ENCODE measurements at regions not wholly inside any gene's neighbourhood (a gene's known extent, or its start where the extent isn't known, plus 50 kb on each side); places are given as distances from the start of the nearest gene placed in this dataset.
"Not testable (repeated sequence)": the region's sequence is repeated elsewhere in the genome, so short reads cannot be mapped to it uniquely, and the experiment has no call there.

GRCh38 chr14:101294136-101294535, 267.2 kb upstream of the DIO3 start:
- no peak for DNase-seq

- not testable (repeated sequence) for DNase-seq
These were observed 261.5 kb upstream of the DIO3 start for GRCh38 chr14:101299781-101300180.

GRCh38 chr14:101301011-101301410, 260.3 kb upstream of the DIO3 start:
- DNase-seq = no peak

GRCh38 chr14:101307162-101307561, 254.1 kb upstream of the DIO3 start:
- not testable (repeated sequence) for DNase-seq

- not testable (repeated sequence) for DNase-seq
These were observed 250.1 kb upstream of the DIO3 start for GRCh38 chr14:101311186-101311585.

GRCh38 chr14:101313268-101313667, 248.0 kb upstream of the DIO3 start:
- no peak for DNase-seq

- DNase-seq = no peak
These were observed 245.4 kb upstream of the DIO3 start for GRCh38 chr14:101315802-101316296.

GRCh38 chr14:101318271-101318670, 243.0 kb upstream of the DIO3 start:
- no peak for DNase-seq

GRCh38 chr14:101320396-101320795, 240.9 kb upstream of the DIO3 start:
- no peak for DNase-seq

GRCh38 chr14:101322223-101322622, 239.1 kb upstream of the DIO3 start:
- no peak for DNase-seq

GRCh38 chr14:101323111-101323510, 238.2 kb upstream of the DIO3 start:
- no peak for DNase-seq

- DNase-seq = not testable (repeated sequence)
These were observed 237.6 kb upstream of the DIO3 start for GRCh38 chr14:101323614-101324235.

GRCh38 chr14:101325319-101325718, 236.0 kb upstream of the DIO3 start:
- no peak for DNase-seq

- DNase-seq = no peak
These were observed 232.8 kb upstream of the DIO3 start for GRCh38 chr14:101328412-101329028.

GRCh38 chr14:101330416-101331140, 230.7 kb upstream of the DIO3 start:
- no peak for DNase-seq

GRCh38 chr14:101331141-101331525, 230.2 kb upstream of the DIO3 start:
- no peak for DNase-seq

- DNase-seq = no peak
These were observed 229.6 kb upstream of the DIO3 start for GRCh38 chr14:101331661-101332169.

- no peak for DNase-seq
These were observed 229.0 kb upstream of the DIO3 start for GRCh38 chr14:101332281-101332680.

- DNase-seq = no peak
These were observed 227.7 kb upstream of the DIO3 start for GRCh38 chr14:101333335-101334280.

GRCh38 chr14:101334656-101335055, 226.6 kb upstream of the DIO3 start:
- no peak for DNase-seq

GRCh38 chr14:101335061-101335661, 226.1 kb upstream of the DIO3 start:
- no peak for DNase-seq

- DNase-seq = no peak
These were observed 225.1 kb upstream of the DIO3 start for GRCh38 chr14:101336183-101336582.

Data from fibroblast of skin of right quadriceps (primary cell).